ENCODE measurements at regions not wholly inside any gene's neighbourhood (a gene's known extent, or its start where the extent isn't known, plus 50 kb on each side); places are given as distances from the start of the nearest gene placed in this dataset.

GRCh38 chr9:90432951-90433350, 209.7 kb downstream of the DIRAS2 start:
- Histone ChIP-seq H3K4me2 (ENCODE audit: low read length) (peak overlapping the region; percentile 55), H4K12ac (ENCODE audit: low read depth, low read length) (no peak overlapping the region), H3K79me2 (ENCODE audit: control insufficient read depth, insufficient read depth, low read length, poor library complexity) (no peaks in the 10 kb centered on the region), H3K4ac (ENCODE audit: low read depth, low read length) (no peak overlapping the region), H3K9ac (ENCODE audit: low read length) (no peak overlapping the region), H3K27ac (ENCODE audit: low read depth, low read length) (no peak overlapping the region), H2AK5ac (ENCODE audit: low read length) (no peak overlapping the region), H3K14ac (ENCODE audit: low read length) (no peak overlapping the region), H3K27me3 (ENCODE audit: insufficient read depth, low read length) (no peaks in the 10 kb centered on the region), H2BK12ac (ENCODE audit: low read length) (no peak overlapping the region), H3K23ac (ENCODE audit: low read length) (no peak overlapping the region), H4K91ac (ENCODE audit: low read depth, low read length) (no peak overlapping the region), H2AFZ (ENCODE audit: insufficient read depth, low read length, poor library complexity) (no peak overlapping the region), H3K18ac (ENCODE audit: low read length) (no peak overlapping the region), H3K4me3 (ENCODE audit: low read depth, low read length) (no peak overlapping the region), H2BK120ac (ENCODE audit: insufficient read depth, low read length, poor library complexity) (no peak overlapping the region), H4K8ac (ENCODE audit: low read depth, low read length) (no peak overlapping the region), H3K9me3 (ENCODE audit: insufficient read depth, low read depth, low read length) (no peaks in the 10 kb centered on the region), H3K4me1 (ENCODE audit: control insufficient read depth in 1 of 2, insufficient read depth in 2 of 2, low read length in 2 of 2) (peaks cover 0 to 3% of the 10 kb centered on the region in 2 experiments), H2BK5ac (ENCODE audit: low read depth, low read length, poor library complexity) (no peak overlapping the region), H3K79me1 (ENCODE audit: low read length) (no peaks in the 10 kb centered on the region), H3K36me3 (ENCODE audit: control insufficient read depth in 1 of 2, insufficient read depth in 2 of 2, low read length in 2 of 2) (no peaks in the 10 kb centered on the region)
- DNase-seq: no peak
- WGBS (ENCODE audit: extremely low coverage, insufficient coverage, insufficient read length): no CpG with 5 or more reads among the region's 8 CpGs

GRCh38 chr9:90433398-90433941, 209.2 kb downstream of the DIRAS2 start:
- H2AK5ac ChIP-seq (ENCODE audit: low read length): no peak overlapping the region
- H3K14ac ChIP-seq (ENCODE audit: low read length): no peak overlapping the region
- no peak overlapping the region for H2BK12ac ChIP-seq (ENCODE audit: low read length)
- H3K4me1 ChIP-seq (ENCODE audit: control insufficient read depth in 1 of 2, insufficient read depth in 2 of 2, low read length in 2 of 2): peaks cover 0 to 3% of the 10 kb centered on the region in 2 experiments
- peak; percentile 70 to 72 for DNase-seq
- H3K27me3 ChIP-seq (ENCODE audit: insufficient read depth, low read length): no peaks in the 10 kb centered on the region
- H3K79me2 ChIP-seq (ENCODE audit: control insufficient read depth, insufficient read depth, low read length, poor library complexity): no peaks in the 10 kb centered on the region
- H3K4me2 ChIP-seq (ENCODE audit: low read length): peak overlapping the region; percentile 55
- H3K36me3 ChIP-seq (ENCODE audit: control insufficient read depth in 1 of 2, insufficient read depth in 2 of 2, low read length in 2 of 2): no peaks in the 10 kb centered on the region
- H3K9ac ChIP-seq (ENCODE audit: low read length): no peak overlapping the region
- H3K23ac ChIP-seq (ENCODE audit: low read length): no peak overlapping the region
- H4K91ac ChIP-seq (ENCODE audit: low read depth, low read length): no peak overlapping the region
- H4K12ac ChIP-seq (ENCODE audit: low read depth, low read length): no peak overlapping the region
- no peak overlapping the region for H4K8ac ChIP-seq (ENCODE audit: low read depth, low read length)
- no peak overlapping the region for H2BK120ac ChIP-seq (ENCODE audit: insufficient read depth, low read length, poor library complexity)
- no peak overlapping the region for H3K27ac ChIP-seq (ENCODE audit: low read depth, low read length)
- no peak overlapping the region for H3K4me3 ChIP-seq (ENCODE audit: low read depth, low read length)
- H2BK5ac ChIP-seq (ENCODE audit: low read depth, low read length, poor library complexity): no peak overlapping the region
- H2AFZ ChIP-seq (ENCODE audit: insufficient read depth, low read length, poor library complexity): no peak overlapping the region
- H3K18ac ChIP-seq (ENCODE audit: low read length): no peak overlapping the region
- no CpG with 5 or more reads among the region's 17 CpGs for WGBS (ENCODE audit: extremely low coverage, insufficient coverage, insufficient read length)
- H3K9me3 ChIP-seq (ENCODE audit: insufficient read depth, low read depth, low read length): no peaks in the 10 kb centered on the region
- no peaks in the 10 kb centered on the region for H3K79me1 ChIP-seq (ENCODE audit: low read length)
- no peak overlapping the region for H3K4ac ChIP-seq (ENCODE audit: low read depth, low read length)

- H3K4me2 ChIP-seq (ENCODE audit: low read length): no peak overlapping the region
These were observed 200.8 kb downstream of the DIRAS2 start for GRCh38 chr9:90441814-90442213.

GRCh38 chr9:90442723-90443122, 199.9 kb downstream of the DIRAS2 start:
- no CpG with 5 or more reads among the region's 5 CpGs for WGBS (ENCODE audit: extremely low coverage, insufficient coverage, insufficient read length)
- no peaks in the 10 kb centered on the region for H3K79me2 ChIP-seq (ENCODE audit: control insufficient read depth, insufficient read depth, low read length, poor library complexity)
- no peak overlapping the region for H3K18ac ChIP-seq (ENCODE audit: low read length)
- H3K4me2 ChIP-seq (ENCODE audit: low read length): no peak overlapping the region
- H3K79me1 ChIP-seq (ENCODE audit: low read length): no peaks in the 10 kb centered on the region
- no peak overlapping the region for H4K91ac ChIP-seq (ENCODE audit: low read depth, low read length)
- no peak overlapping the region for H4K8ac ChIP-seq (ENCODE audit: low read depth, low read length)
- no peak overlapping the region for H2BK120ac ChIP-seq (ENCODE audit: insufficient read depth, low read length, poor library complexity)
- no peak for DNase-seq
- H2BK12ac ChIP-seq (ENCODE audit: low read length): no peak overlapping the region
- no peak overlapping the region for H3K9ac ChIP-seq (ENCODE audit: low read length)
- H3K4me1 ChIP-seq (ENCODE audit: control insufficient read depth in 1 of 2, insufficient read depth in 2 of 2, low read length in 2 of 2): no peaks in the 10 kb centered on the region
- H2AK5ac ChIP-seq (ENCODE audit: low read length): no peak overlapping the region
- no peak overlapping the region for H2BK5ac ChIP-seq (ENCODE audit: low read depth, low read length, poor library complexity)
- H2AFZ ChIP-seq (ENCODE audit: insufficient read depth, low read length, poor library complexity): no peak overlapping the region
- no peaks in the 10 kb centered on the region for H3K36me3 ChIP-seq (ENCODE audit: control insufficient read depth in 1 of 2, insufficient read depth in 2 of 2, low read length in 2 of 2)
- no peak overlapping the region for H3K14ac ChIP-seq (ENCODE audit: low read length)
- no peak overlapping the region for H3K27ac ChIP-seq (ENCODE audit: low read depth, low read length)
- H3K23ac ChIP-seq (ENCODE audit: low read length): no peak overlapping the region
- no peak overlapping the region for H3K4ac ChIP-seq (ENCODE audit: low read depth, low read length)
- H3K9me3 ChIP-seq (ENCODE audit: insufficient read depth, low read depth, low read length): no peaks in the 10 kb centered on the region
- no peak overlapping the region for H3K4me3 ChIP-seq (ENCODE audit: low read depth, low read length)
- H4K12ac ChIP-seq (ENCODE audit: low read depth, low read length): no peak overlapping the region
- H3K27me3 ChIP-seq (ENCODE audit: insufficient read depth, low read length): no peaks in the 10 kb centered on the region

More at GRCh38 chr9:90441814-90442213, 200.8 kb downstream of the DIRAS2 start:
- Histone ChIP-seq H4K12ac (ENCODE audit: low read depth, low read length) (no peak overlapping the region), H3K36me3 (ENCODE audit: control insufficient read depth in 1 of 2, insufficient read depth in 2 of 2, low read length in 2 of 2) (no peaks in the 10 kb centered on the region), H3K14ac (ENCODE audit: low read length) (no peak overlapping the region), H3K18ac (ENCODE audit: low read length) (no peak overlapping the region), H3K79me1 (ENCODE audit: low read length) (no peaks in the 10 kb centered on the region), H3K27ac (ENCODE audit: low read depth, low read length) (no peak overlapping the region), H3K9ac (ENCODE audit: low read length) (no peak overlapping the region), H4K91ac (ENCODE audit: low read depth, low read length) (no peak overlapping the region), H3K9me3 (ENCODE audit: insufficient read depth, low read depth, low read length) (no peaks in the 10 kb centered on the region), H2BK120ac (ENCODE audit: insufficient read depth, low read length, poor library complexity) (no peak overlapping the region), H2BK12ac (ENCODE audit: low read length) (no peak overlapping the region), H2AK5ac (ENCODE audit: low read length) (no peak overlapping the region), H2BK5ac (ENCODE audit: low read depth, low read length, poor library complexity) (no peak overlapping the region), H3K23ac (ENCODE audit: low read length) (no peak overlapping the region), H3K4ac (ENCODE audit: low read depth, low read length) (no peak overlapping the region), H4K8ac (ENCODE audit: low read depth, low read length) (no peak overlapping the region), H3K27me3 (ENCODE audit: insufficient read depth, low read length) (no peaks in the 10 kb centered on the region), H2AFZ (ENCODE audit: insufficient read depth, low read length, poor library complexity) (no peak overlapping the region), H3K4me3 (ENCODE audit: low read depth, low read length) (no peak overlapping the region), H3K79me2 (ENCODE audit: control insufficient read depth, insufficient read depth, low read length, poor library complexity) (no peaks in the 10 kb centered on the region), H3K4me1 (ENCODE audit: control insufficient read depth in 1 of 2, insufficient read depth in 2 of 2, low read length in 2 of 2) (no peaks in the 10 kb centered on the region)
- whole genome bisulfite sequencing (ENCODE audit: extremely low coverage, insufficient coverage, insufficient read length): no CpG with 5 or more reads among the region's 4 CpGs
- DNase-seq: no peak
